Adipocyte (in vitro differentiated cells): ENCODE measurements at regions not wholly inside any gene's neighbourhood (a gene's known extent, or its start where the extent isn't known, plus 50 kb on each side); places are given as distances from the start of the nearest gene placed in this dataset.

Source experiments
- DNase-seq: peaks from one replicate; pipeline ENCODE4 v3.0.0-alpha.2; 2015; ENCODE audit warnings: low read depth
- H3K27me3 ChIP-seq: replicated peaks from 2 replicates; pipeline ENCODE4 v1.7.0; 2013; ENCODE audit warnings: mild to moderate bottlenecking, low read length, moderate library complexity; ENCODE audit not compliant: control insufficient read depth, insufficient read depth
- H3K36me3 ChIP-seq: 2 replicates; pipeline ENCODE4 v1.7.0; 2013; ENCODE audit warnings: low read length, mild to moderate bottlenecking, moderate library complexity; ENCODE audit not compliant: control insufficient read depth, insufficient read depth, severe bottlenecking
- H3K4me1 ChIP-seq: 2 replicates; pipeline ENCODE4 v1.7.0; 2013; ENCODE audit warnings: mild to moderate bottlenecking, low read length, moderate library complexity; ENCODE audit not compliant: control insufficient read depth, insufficient read depth
- H3K4me3 ChIP-seq: 2 replicates; pipeline ENCODE4 v1.7.0; 2013; ENCODE audit warnings: mild to moderate bottlenecking, low read length, moderate library complexity
- H3K9ac ChIP-seq: 2 replicates; pipeline ENCODE4 v1.7.0; 2013; ENCODE audit warnings: mild to moderate bottlenecking, low read length, moderate library complexity
- H3K9me3 ChIP-seq: 2 replicates; pipeline ENCODE4 v1.7.0; 2013; ENCODE audit warnings: mild to moderate bottlenecking, low read length, moderate library complexity; ENCODE audit not compliant: control insufficient read depth

GRCh38 chr1:189659731-189660130 lies 817.9 kb downstream of the BRINP3 start:
- Histone ChIP-seq H3K4me3 (no peak overlapping the region), H3K27me3 (no peaks in the 10 kb centered on the region), H3K4me1 (no peaks in the 10 kb centered on the region), H3K36me3 (no peaks in the 10 kb centered on the region), H3K9me3 (no peaks in the 10 kb centered on the region), H3K9ac (no peak overlapping the region)
- no peak for DNase-seq

- H3K9ac ChIP-seq, result no peak overlapping the region
- no peaks in the 10 kb centered on the region for H3K36me3 ChIP-seq
- no peaks in the 10 kb centered on the region for H3K4me1 ChIP-seq
- H3K4me3 ChIP-seq, result no peak overlapping the region
- H3K9me3 ChIP-seq, result no peaks in the 10 kb centered on the region
- no peaks in the 10 kb centered on the region for H3K27me3 ChIP-seq
- DNase-seq, result no peak
Measured at GRCh38 chr1:189662190-189662589, 815.5 kb downstream of the BRINP3 start.

GRCh38 chr1:189669846-189670245 lies 807.8 kb downstream of the BRINP3 start:
- DNase-seq, result peak; percentile 59
- no peaks in the 10 kb centered on the region for H3K27me3 ChIP-seq
- no peaks in the 10 kb centered on the region for H3K9me3 ChIP-seq
- no peak overlapping the region for H3K4me3 ChIP-seq
- no peaks in the 10 kb centered on the region for H3K36me3 ChIP-seq
- no peak overlapping the region for H3K9ac ChIP-seq
- H3K4me1 ChIP-seq, result no peaks in the 10 kb centered on the region

GRCh38 chr1:189673217-189673616 lies 804.4 kb downstream of the BRINP3 start:
- Histone ChIP-seq H3K27me3 (no peaks in the 10 kb centered on the region), H3K9ac (no peak overlapping the region), H3K9me3 (no peaks in the 10 kb centered on the region), H3K4me1 (no peaks in the 10 kb centered on the region), H3K4me3 (no peak overlapping the region), H3K36me3 (no peaks in the 10 kb centered on the region)
- peak; percentile 18 for DNase-seq

GRCh38 chr1:189675712-189676244 lies 801.9 kb downstream of the BRINP3 start:
- H3K36me3 ChIP-seq, result no peaks in the 10 kb centered on the region
- H3K4me1 ChIP-seq, result no peaks in the 10 kb centered on the region
- no peak overlapping the region for H3K9ac ChIP-seq
- no peaks in the 10 kb centered on the region for H3K27me3 ChIP-seq
- H3K4me3 ChIP-seq, result no peak overlapping the region
- DNase-seq, result no peak
- no peaks in the 10 kb centered on the region for H3K9me3 ChIP-seq

GRCh38 chr1:189678779-189679178 lies 798.9 kb downstream of the BRINP3 start:
- Histone ChIP-seq H3K27me3 (no peaks in the 10 kb centered on the region), H3K4me1 (no peaks in the 10 kb centered on the region), H3K9me3 (no peaks in the 10 kb centered on the region), H3K9ac (no peak overlapping the region), H3K36me3 (no peaks in the 10 kb centered on the region), H3K4me3 (no peak overlapping the region)
- DNase-seq, result no peak

GRCh38 chr1:189681252-189681919 lies 796.3 kb downstream of the BRINP3 start:
- no peak for DNase-seq
- Histone ChIP-seq H3K4me1 (no peaks in the 10 kb centered on the region), H3K9ac (no peak overlapping the region), H3K36me3 (no peaks in the 10 kb centered on the region), H3K4me3 (no peak overlapping the region), H3K9me3 (no peaks in the 10 kb centered on the region), H3K27me3 (no peaks in the 10 kb centered on the region)

GRCh38 chr1:189682591-189682990 lies 795.1 kb downstream of the BRINP3 start:
- no peak overlapping the region for H3K9ac ChIP-seq
- H3K27me3 ChIP-seq, result no peaks in the 10 kb centered on the region
- H3K9me3 ChIP-seq, result peaks cover 2% of the 10 kb centered on the region

GRCh38 chr1:189686288-189686687 lies 791.4 kb downstream of the BRINP3 start:
- Histone ChIP-seq H3K4me3 (no peak overlapping the region), H3K27me3 (no peaks in the 10 kb centered on the region), H3K36me3 (no peaks in the 10 kb centered on the region), H3K4me1 (no peaks in the 10 kb centered on the region), H3K9ac (no peak overlapping the region), H3K9me3 (peaks cover 4% of the 10 kb centered on the region)
- no peak for DNase-seq

More at GRCh38 chr1:189682591-189682990, 795.1 kb downstream of the BRINP3 start:
- no peak overlapping the region for H3K4me3 ChIP-seq
- DNase-seq, result peak; percentile 37
- no peaks in the 10 kb centered on the region for H3K36me3 ChIP-seq
- H3K4me1 ChIP-seq, result no peaks in the 10 kb centered on the region

- no peaks in the 10 kb centered on the region for H3K36me3 ChIP-seq
- no peaks in the 10 kb centered on the region for H3K27me3 ChIP-seq
- no peaks in the 10 kb centered on the region for H3K4me1 ChIP-seq
- H3K9me3 ChIP-seq, result no peaks in the 10 kb centered on the region
- no peak overlapping the region for H3K9ac ChIP-seq
- no peak overlapping the region for H3K4me3 ChIP-seq
- no peak for DNase-seq
Measured at GRCh38 chr1:189693140-189693539, 784.5 kb downstream of the BRINP3 start.

- no peak for DNase-seq
- H3K9me3 ChIP-seq, result no peaks in the 10 kb centered on the region
- no peaks in the 10 kb centered on the region for H3K36me3 ChIP-seq
- no peaks in the 10 kb centered on the region for H3K27me3 ChIP-seq
- no peak overlapping the region for H3K9ac ChIP-seq
- no peaks in the 10 kb centered on the region for H3K4me1 ChIP-seq
- H3K4me3 ChIP-seq, result no peak overlapping the region
Measured at GRCh38 chr1:189696297-189696696, 781.4 kb downstream of the BRINP3 start.

- H3K27me3 ChIP-seq, result no peaks in the 10 kb centered on the region
- no peak overlapping the region for H3K4me3 ChIP-seq
- no peaks in the 10 kb centered on the region for H3K36me3 ChIP-seq
- H3K9me3 ChIP-seq, result no peaks in the 10 kb centered on the region
- H3K9ac ChIP-seq, result no peak overlapping the region
- no peaks in the 10 kb centered on the region for H3K4me1 ChIP-seq
- DNase-seq, result no peak
Measured at GRCh38 chr1:189697113-189697512, 780.6 kb downstream of the BRINP3 start.
